ENCODE measurements at regions not wholly inside any gene's neighbourhood (a gene's known extent, or its start where the extent isn't known, plus 50 kb on each side); places are given as distances from the start of the nearest gene placed in this dataset.

GRCh38 chr16:66262253-66263167 is 104.0 kb upstream of the CDH5 start:
- TF ChIP-seq CTCF (conservative IDR thresholded peaks at IDR 0.05; ENCODE audit: control insufficient read depth, insufficient read depth, low read depth, low read length) = no peak
- no peak overlapping the region for H3K4me3 ChIP-seq (ENCODE audit: control insufficient read depth, low read depth, low read length)
- peak; percentile 80 for DNase-seq (ENCODE audit: low read depth)

GRCh38 chr16:66261826-66262225 is 104.7 kb upstream of the CDH5 start:
- DNase-seq (ENCODE audit: low read depth) = no peak
- H3K4me3 ChIP-seq (ENCODE audit: control insufficient read depth, low read depth, low read length) = no peak overlapping the region
- no peak for TF ChIP-seq CTCF (conservative IDR thresholded peaks at IDR 0.05; ENCODE audit: control insufficient read depth, insufficient read depth, low read depth, low read length)

- H3K4me3 ChIP-seq (ENCODE audit: control insufficient read depth, low read depth, low read length) = no peak overlapping the region
- DNase-seq (ENCODE audit: low read depth) = no peak
- no peak for TF ChIP-seq CTCF (conservative IDR thresholded peaks at IDR 0.05; ENCODE audit: control insufficient read depth, insufficient read depth, low read depth, low read length)
Measured at GRCh38 chr16:66260522-66261254, 105.8 kb upstream of the CDH5 start.

GRCh38 chr16:66258916-66259845 is 107.3 kb upstream of the CDH5 start:
- no peak for TF ChIP-seq CTCF (conservative IDR thresholded peaks at IDR 0.05; ENCODE audit: control insufficient read depth, insufficient read depth, low read depth, low read length)
- no peak for DNase-seq (ENCODE audit: low read depth)
- no peak overlapping the region for H3K4me3 ChIP-seq (ENCODE audit: control insufficient read depth, low read depth, low read length)

- TF ChIP-seq CTCF (conservative IDR thresholded peaks at IDR 0.05; ENCODE audit: control insufficient read depth, insufficient read depth, low read depth, low read length) = no peak
- DNase-seq (ENCODE audit: low read depth) = no peak
- no peak overlapping the region for H3K4me3 ChIP-seq (ENCODE audit: control insufficient read depth, low read depth, low read length)
Measured at GRCh38 chr16:66256919-66257318, 109.6 kb upstream of the CDH5 start.

GRCh38 chr16:66255647-66256046 is 110.8 kb upstream of the CDH5 start:
- no peak for TF ChIP-seq CTCF (conservative IDR thresholded peaks at IDR 0.05; ENCODE audit: control insufficient read depth, insufficient read depth, low read depth, low read length)
- no peak overlapping the region for H3K4me3 ChIP-seq (ENCODE audit: control insufficient read depth, low read depth, low read length)
- no peak for DNase-seq (ENCODE audit: low read depth)

All from fibroblast of mammary gland (primary cell).